BE2C (cell line): ENCODE measurements at regions not wholly inside any gene's neighbourhood (a gene's known extent, or its start where the extent isn't known, plus 50 kb on each side); places are given as distances from the start of the nearest gene placed in this dataset.

Experiments used
- DNase-seq: peaks from one replicate; pipeline ENCODE4 v3.0.0-alpha.2; 2020
- H3K27me3 ChIP-seq: fragments of 250-450 bp; sonication (Bioruptor Pico); 2 replicates; pipeline ENCODE4 v1.5.1; 2020; ENCODE audit warnings: mild to moderate bottlenecking
- H3K36me3 ChIP-seq: fragments of 250-450 bp; sonication (Bioruptor Pico); 2 replicates; pipeline ENCODE4 v1.5.1; 2020; ENCODE audit warnings: mild to moderate bottlenecking
- H3K4me1 ChIP-seq: fragments of 250-450 bp; sonication (Bioruptor Pico); 2 replicates; pipeline ENCODE4 v1.5.1; 2020
- H3K4me3 ChIP-seq: 2 replicates; pipeline ENCODE4 v1.5.1; 2011; ENCODE audit warnings: low read depth, low read length
- H3K9me3 ChIP-seq: fragments of 250-450 bp; sonication (Bioruptor Pico); 2 replicates; pipeline ENCODE4 v1.5.1; 2020
- TF ChIP-seq, protein P1 (sequence below): IDR thresholded peaks from 2 replicates; pipeline ENCODE4 v1.5.1; 2012; ENCODE audit warnings: mild to moderate bottlenecking, low read depth, low read length

DNA sequence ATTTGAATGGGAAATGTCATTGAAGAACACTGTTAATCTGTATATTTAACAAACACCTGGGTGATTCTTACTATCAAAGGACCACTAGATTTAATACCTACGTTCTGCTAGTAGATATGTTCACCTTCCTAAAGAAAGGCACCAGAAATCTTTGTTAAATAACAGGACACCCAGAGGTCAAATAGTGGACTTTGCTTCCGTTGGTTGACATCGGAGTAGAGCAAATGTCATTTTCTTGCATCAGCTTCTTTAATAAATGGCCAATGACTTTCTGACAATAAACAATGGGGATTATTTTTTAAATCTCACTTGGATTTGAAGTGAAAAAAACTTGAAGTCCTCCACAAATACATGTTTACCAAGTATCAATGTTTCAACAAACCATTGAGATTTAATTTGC lies 111.1 kb downstream of the LACC1 start:
- Histone ChIP-seq H3K9me3 (no peaks in the 10 kb centered on the region; the same call in 1 of the 2 replicates), H3K4me3 (no peak overlapping the region), H3K36me3 (no peaks in the 10 kb centered on the region), H3K4me1 (no peaks in the 10 kb centered on the region), H3K27me3 (peaks cover 3% of the 10 kb centered on the region; the same call in 1 of the 2 replicates)
- TF ChIP-seq, protein P1, sequence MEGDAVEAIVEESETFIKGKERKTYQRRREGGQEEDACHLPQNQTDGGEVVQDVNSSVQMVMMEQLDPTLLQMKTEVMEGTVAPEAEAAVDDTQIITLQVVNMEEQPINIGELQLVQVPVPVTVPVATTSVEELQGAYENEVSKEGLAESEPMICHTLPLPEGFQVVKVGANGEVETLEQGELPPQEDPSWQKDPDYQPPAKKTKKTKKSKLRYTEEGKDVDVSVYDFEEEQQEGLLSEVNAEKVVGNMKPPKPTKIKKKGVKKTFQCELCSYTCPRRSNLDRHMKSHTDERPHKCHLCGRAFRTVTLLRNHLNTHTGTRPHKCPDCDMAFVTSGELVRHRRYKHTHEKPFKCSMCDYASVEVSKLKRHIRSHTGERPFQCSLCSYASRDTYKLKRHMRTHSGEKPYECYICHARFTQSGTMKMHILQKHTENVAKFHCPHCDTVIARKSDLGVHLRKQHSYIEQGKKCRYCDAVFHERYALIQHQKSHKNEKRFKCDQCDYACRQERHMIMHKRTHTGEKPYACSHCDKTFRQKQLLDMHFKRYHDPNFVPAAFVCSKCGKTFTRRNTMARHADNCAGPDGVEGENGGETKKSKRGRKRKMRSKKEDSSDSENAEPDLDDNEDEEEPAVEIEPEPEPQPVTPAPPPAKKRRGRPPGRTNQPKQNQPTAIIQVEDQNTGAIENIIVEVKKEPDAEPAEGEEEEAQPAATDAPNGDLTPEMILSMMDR: no peak
- no peak for DNase-seq

DNA sequence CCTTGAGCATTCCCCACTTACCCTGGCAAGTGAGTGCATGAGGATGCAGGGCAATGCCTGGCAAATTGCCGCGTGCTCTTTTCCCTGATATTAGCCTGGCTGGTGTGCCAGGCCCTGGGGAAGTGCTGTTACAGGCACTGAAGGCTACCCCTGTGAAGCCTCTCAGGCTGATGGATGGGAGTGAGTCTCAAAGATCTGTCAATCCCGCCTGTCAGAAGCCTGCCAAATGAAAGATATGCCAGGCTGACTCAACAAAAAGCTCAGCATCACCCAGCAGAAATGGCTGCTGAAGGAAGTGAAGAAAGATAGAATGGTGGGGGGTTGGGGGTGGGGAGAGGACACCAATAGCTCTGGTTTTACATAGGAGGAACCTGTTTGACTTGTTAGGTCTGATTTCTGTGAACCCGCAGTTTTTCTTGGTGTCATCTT lies 112.1 kb downstream of the LACC1 start:
- peaks cover 5% of the 10 kb centered on the region; the same call in 1 of the 2 replicates for H3K27me3 ChIP-seq
- TF ChIP-seq, protein P1: no peak
- H3K4me3 ChIP-seq: no peak overlapping the region
- DNase-seq: no peak
- H3K36me3 ChIP-seq: no peaks in the 10 kb centered on the region
- no peaks in the 10 kb centered on the region; the same call in 1 of the 2 replicates for H3K9me3 ChIP-seq
- no peaks in the 10 kb centered on the region for H3K4me1 ChIP-seq

DNA sequence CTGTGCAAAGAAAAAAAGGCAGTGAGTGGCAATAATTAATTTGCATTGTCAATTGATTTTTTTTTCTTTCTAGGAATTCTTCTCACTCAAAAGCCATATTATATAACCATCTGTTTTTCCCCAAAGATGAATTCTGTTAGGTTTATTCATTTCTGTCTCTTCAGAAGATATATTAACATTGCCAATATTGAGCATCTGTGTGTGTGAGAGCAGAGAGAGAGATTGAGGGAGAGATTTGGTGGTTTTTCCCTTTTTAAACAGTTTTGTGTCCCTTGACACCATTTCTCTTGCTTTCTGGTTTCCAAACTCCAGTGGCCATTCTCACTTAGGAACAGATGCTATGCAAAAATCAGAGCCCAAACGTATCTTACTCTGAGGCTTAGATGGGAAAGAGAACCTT lies 112.5 kb downstream of the LACC1 start:
- no peaks in the 10 kb centered on the region for H3K36me3 ChIP-seq
- H3K4me3 ChIP-seq: no peak overlapping the region
- no peak for DNase-seq
- no peaks in the 10 kb centered on the region for H3K4me1 ChIP-seq
- peaks cover 9% of the 10 kb centered on the region; the same call in 1 of the 2 replicates for H3K27me3 ChIP-seq
- TF ChIP-seq, protein P1: no peak
- no peaks in the 10 kb centered on the region; the same call in 1 of the 2 replicates for H3K9me3 ChIP-seq

DNA sequence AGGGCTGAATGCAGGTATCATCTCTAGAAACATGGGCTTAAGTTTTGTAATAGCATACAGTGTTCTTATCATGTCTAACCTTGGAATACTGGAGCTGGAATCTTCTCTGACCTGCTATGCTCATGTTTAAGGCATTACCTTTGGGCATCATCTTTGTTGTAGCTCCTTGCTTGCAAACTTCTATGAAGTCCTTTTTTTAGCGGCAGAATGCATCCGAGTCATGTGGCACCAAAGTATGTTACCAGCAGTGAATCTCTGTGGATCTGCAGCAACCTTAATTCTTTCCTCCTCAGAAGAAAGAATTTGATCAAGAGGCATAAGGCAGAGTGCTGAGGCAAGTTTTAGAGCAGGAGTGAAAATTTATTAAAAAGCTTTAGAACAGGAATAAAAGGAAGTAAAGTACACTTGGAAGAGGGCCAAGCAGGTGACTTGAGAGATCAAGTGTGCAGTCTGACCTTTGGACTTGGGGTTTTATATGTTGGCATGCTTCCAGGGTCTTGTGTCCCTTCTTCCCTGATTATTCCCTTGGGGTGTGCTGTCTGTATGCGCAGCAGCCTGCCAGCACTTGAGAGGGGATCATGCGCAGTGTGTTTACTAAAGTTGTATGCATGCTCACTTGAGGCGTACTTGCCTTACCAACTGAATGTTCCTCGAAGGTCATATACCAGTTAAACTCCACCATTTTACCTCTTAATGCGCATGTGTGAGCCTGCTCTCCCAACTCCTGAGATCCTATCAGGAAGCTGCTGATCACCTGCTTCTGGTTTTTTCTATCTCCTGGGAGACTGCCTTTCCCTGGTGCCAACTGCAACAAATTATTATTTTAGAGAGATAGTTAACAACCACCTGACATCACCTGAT lies 115.5 kb downstream of the LACC1 start:
- H3K4me1 ChIP-seq: no peaks in the 10 kb centered on the region
- no peaks in the 10 kb centered on the region for H3K36me3 ChIP-seq
- no peak overlapping the region for H3K4me3 ChIP-seq
- DNase-seq: no peak
- no peaks in the 10 kb centered on the region; the same call in 1 of the 2 replicates for H3K9me3 ChIP-seq
- H3K27me3 ChIP-seq: peaks cover 11% of the 10 kb centered on the region
- TF ChIP-seq, protein P1: no peak

DNA sequence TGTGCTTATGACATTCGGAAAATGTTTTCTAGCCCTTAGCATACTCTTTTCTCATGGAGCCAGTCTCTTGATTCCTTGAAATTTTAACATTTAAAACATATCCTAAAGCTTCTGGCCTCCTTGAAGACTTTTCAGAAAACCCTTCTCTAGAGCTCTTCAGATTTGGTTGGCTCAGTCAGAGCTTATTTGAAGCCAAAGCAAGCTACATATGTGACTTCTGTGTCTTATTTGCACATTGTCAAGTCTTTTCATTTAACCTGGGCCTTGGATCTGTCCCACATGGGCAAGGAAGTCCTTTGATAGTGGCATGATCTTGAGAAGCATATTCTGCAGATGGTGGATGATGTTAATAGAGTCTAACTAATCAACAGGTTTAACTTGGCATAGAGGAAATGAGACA lies 116.5 kb downstream of the LACC1 start:
- Histone ChIP-seq H3K4me1 (no peaks in the 10 kb centered on the region), H3K9me3 (no peaks in the 10 kb centered on the region; the same call in 1 of the 2 replicates), H3K36me3 (no peaks in the 10 kb centered on the region), H3K4me3 (no peak overlapping the region), H3K27me3 (peaks cover 11% of the 10 kb centered on the region)
- TF ChIP-seq, protein P1: no peak
- DNase-seq: no peak

DNA sequence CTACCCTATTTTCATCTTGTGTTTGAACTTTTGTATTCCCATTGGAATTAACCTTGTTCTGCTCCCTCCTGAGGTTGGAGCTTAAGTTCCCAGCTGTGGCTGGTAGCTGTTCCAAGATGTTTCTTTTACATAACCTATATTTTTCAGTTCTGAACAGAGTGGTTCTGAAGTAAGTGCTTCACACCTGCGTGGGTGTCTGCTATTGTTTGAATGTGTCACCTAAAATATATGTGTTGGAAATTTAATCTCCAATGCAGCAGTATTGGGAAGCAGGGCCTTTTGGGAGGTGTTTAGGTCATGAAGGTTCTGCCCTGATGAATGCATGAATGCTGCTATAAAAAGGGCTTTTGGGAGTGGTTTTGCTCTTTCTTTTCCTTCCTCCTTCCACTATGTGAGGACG lies 123.8 kb downstream of the LACC1 start:
- no peak for DNase-seq
- Histone ChIP-seq H3K27me3 (peaks cover 4% of the 10 kb centered on the region; the same call in 1 of the 2 replicates), H3K4me1 (no peaks in the 10 kb centered on the region), H3K9me3 (no peaks in the 10 kb centered on the region), H3K36me3 (no peaks in the 10 kb centered on the region), H3K4me3 (no peak overlapping the region)
- TF ChIP-seq, protein P1: no peak
